Lower leg skin (tissue), 4 donors: ENCODE measurements at regions not wholly inside any gene's neighbourhood (a gene's known extent, or its start where the extent isn't known, plus 50 kb on each side); places are given as distances from the start of the nearest gene placed in this dataset.

Source experiments
- DNase-seq, 2 donors: peaks; one replicate each; pipeline ENCODE4 v3.0.0-alpha.2; 2019; ENCODE audit warnings: low spot score in 2 of 2
- H3K4me3 ChIP-seq: fragments of 200-600 bp; sonication (generic); 2 replicates; pipeline ENCODE4 v1.5.1; 2017; ENCODE audit warnings: mild to moderate bottlenecking, low read depth; ENCODE audit not compliant: poor library complexity, severe bottlenecking
- POLR2A ChIP-seq, 2 donors: fragments of 450-650 bp; IDR thresholded peaks; one replicate each; pipeline ENCODE4 v1.6.1; 2016 to 2017; ENCODE audit warnings: antibody characterized with exemption in 2 of 2, mild to moderate bottlenecking in 1 of 2, moderate library complexity in 1 of 2
- WGBS, 2 donors: methylation state at CpG; one replicate each; pipeline ENCODE4 v1.1.5; 2018; 5-methylcytosine and 5-hydroxymethylcytosine counted together
- intact Hi-C: fragments of 100-400 bp; cut with DNase I; formaldehyde crosslinking; loops from one replicate; pipeline ENCODE4 v1.15.0; 2023; ENCODE audit warnings: low total_unique reads
- TF ChIP-seq, protein P1 (sequence below), 3 donors: fragments of 450-650 bp; IDR thresholded peaks; one replicate each; pipeline ENCODE4 v1.5.1; 2016; ENCODE audit warnings: antibody characterized with exemption in 3 of 3, mild to moderate bottlenecking in 3 of 3, moderate library complexity in 2 of 3

DNA sequence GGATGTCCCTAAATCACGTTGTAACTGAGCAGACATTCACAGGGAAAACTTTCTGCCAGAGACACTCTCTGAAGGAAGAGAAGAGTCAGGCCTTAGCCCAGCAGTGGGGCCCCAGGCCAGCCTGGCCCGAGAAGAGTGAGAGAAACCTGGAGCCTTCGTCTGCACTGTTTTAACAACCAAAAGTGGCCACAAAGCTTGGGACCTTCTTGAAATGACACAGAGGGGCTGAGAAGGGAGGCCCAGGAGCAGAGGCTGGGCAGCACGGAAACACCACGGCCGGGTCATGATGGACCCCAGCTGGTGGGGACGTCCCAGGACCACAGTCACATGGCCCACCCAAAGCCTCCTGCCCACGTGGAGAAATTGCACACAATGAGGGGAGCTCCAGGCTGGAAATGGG lies 126.8 kb upstream of the THBS2 start:
- intact Hi-C loops: no loop called here
- WGBS, 2 donors: 58 to 76% methylated on average over 8 of the region's 8 CpGs
- TF ChIP-seq, protein P1, sequence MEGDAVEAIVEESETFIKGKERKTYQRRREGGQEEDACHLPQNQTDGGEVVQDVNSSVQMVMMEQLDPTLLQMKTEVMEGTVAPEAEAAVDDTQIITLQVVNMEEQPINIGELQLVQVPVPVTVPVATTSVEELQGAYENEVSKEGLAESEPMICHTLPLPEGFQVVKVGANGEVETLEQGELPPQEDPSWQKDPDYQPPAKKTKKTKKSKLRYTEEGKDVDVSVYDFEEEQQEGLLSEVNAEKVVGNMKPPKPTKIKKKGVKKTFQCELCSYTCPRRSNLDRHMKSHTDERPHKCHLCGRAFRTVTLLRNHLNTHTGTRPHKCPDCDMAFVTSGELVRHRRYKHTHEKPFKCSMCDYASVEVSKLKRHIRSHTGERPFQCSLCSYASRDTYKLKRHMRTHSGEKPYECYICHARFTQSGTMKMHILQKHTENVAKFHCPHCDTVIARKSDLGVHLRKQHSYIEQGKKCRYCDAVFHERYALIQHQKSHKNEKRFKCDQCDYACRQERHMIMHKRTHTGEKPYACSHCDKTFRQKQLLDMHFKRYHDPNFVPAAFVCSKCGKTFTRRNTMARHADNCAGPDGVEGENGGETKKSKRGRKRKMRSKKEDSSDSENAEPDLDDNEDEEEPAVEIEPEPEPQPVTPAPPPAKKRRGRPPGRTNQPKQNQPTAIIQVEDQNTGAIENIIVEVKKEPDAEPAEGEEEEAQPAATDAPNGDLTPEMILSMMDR (IDR thresholded peaks at IDR 0.05): no peak
- no peak for TF ChIP-seq POLR2A (IDR thresholded peaks at IDR 0.05)
- no peak overlapping the region for H3K4me3 ChIP-seq
- DNase-seq: no peak

DNA sequence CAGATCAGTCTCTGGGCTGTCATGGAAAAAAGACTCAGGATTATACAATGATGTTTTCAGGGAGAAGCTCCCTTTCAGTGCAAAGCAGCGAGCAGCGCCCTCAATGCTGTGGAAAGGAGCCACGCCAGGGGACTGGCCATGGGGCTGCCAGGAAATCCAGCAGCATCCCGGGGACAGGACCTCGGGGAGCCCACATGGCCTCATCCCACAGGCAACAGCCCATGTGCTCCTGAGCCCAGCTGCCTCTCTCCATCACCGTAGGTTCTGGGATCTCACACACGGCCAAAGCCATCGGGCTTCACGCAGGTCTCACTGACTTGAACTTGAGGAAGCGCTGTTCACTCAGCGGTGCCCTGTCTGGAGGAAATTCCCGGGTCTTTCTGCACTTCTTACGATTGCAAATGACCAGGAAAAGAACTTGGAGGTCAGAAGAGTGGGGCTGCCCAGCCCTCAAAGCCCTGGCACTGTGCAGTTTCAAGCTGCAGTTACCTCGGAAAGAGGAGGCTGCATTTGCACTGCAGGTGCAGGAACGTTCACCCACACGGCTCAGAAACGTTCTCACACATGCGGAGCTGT lies 125.9 kb upstream of the THBS2 start:
- intact Hi-C loops: loop anchor here (5.0 kb wide), 1 partner anchor 1597 kb away; no protein-coding TSS in a partner anchor
- no peak for DNase-seq
- TF ChIP-seq, protein P1 (IDR thresholded peaks at IDR 0.05): no peak
- no peak for TF ChIP-seq POLR2A (IDR thresholded peaks at IDR 0.05)
- 86 to 92% methylated on average over 18 of the region's 18 CpGs for WGBS, 2 donors
- no peak overlapping the region for H3K4me3 ChIP-seq

DNA sequence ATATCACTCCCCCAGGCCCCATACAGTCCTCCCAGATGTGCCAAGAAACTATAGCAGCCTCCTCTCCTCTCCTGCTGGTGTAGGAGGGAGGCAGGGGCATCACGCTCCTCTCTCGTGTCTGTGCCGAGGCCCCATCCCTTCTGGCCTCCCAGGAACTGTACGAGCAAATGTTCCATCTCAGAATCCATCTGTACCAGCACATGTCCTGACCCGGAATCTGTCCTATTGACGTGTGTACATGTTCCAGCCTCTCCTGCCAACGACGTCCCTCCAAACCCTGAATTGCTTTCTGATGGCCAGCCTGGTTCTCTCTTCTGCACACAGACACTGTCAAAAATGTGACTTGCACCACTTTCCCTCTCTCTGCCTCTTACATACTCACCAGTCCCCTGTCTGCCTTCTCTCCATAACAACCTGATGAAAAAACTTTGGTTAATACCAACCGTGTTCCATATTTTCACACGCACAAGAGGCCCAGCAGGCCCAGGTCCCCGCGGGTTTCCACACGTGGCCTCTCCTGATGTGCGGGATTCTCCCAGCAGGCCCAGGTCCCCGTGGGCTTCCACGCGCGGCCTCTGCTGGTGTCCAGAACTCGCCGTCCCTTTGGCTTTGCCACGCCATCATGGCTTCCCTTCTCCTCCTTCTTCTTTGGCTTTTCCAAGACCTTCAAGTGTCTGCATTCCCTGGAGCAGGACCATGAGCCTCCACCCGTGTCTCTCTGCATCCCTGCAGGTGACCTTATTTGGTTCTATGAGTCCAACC lies 125.2 kb upstream of the THBS2 start:
- no peak for DNase-seq
- TF ChIP-seq POLR2A (IDR thresholded peaks at IDR 0.05): no peak
- TF ChIP-seq, protein P1 (IDR thresholded peaks at IDR 0.05): no peak
- no peak overlapping the region for H3K4me3 ChIP-seq
- intact Hi-C loops: loop anchor here (5.0 kb wide), 1 partner anchor 1596 kb away; no protein-coding TSS in a partner anchor
- 90% methylated on average over 22 of the region's 22 CpGs for WGBS, 2 donors

DNA sequence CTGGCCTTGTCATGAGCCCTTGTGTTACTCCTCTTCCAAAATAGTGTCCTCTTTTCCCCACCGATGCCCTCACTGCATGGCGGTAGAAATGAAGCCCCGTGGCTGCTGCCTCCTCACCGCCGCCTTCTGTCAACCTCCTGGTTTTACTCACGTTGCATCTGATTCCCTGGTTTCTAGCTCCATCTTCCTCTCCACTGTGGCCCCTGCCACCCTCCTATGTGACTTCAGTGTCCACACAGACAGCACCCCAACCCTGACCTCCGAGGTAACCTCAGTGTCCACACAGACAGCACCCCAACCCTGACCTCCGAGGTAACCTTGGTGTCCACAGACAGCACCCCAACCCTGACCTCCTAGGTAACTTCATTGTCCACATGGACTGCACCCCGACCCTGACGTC lies 122.8 kb upstream of the THBS2 start:
- 94 to 99% methylated on average over 8 to 10 of the region's 10 CpGs for WGBS, 2 donors
- TF ChIP-seq, protein P1 (IDR thresholded peaks at IDR 0.05): no peak
- TF ChIP-seq POLR2A (IDR thresholded peaks at IDR 0.05): no peak
- DNase-seq: no peak
- no peak overlapping the region for H3K4me3 ChIP-seq
- intact Hi-C loops: loop anchor here (5.0 kb wide), 1 partner anchor 1594 kb away; no protein-coding TSS in a partner anchor

DNA sequence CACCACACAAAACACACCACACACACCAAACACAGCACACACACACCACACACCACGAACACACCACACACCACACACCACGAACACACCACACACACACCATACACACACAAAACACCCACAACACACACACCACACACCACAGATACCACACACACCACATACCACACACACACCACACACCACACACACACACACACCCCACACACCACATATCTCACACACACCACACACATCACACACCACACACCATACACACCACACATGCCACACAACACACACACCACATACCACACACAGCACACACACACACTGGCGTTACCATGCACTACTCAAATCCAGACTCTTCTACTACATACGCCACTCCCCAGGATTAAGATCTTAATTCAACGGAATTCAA lies 118.9 kb upstream of the THBS2 start:
- TF ChIP-seq POLR2A (IDR thresholded peaks at IDR 0.05): no peak
- TF ChIP-seq, protein P1 (IDR thresholded peaks at IDR 0.05): no peak
- H3K4me3 ChIP-seq: no peak overlapping the region
- DNase-seq: no peak
- intact Hi-C loops: no loop called here
- WGBS, 2 donors: 71 to 95% methylated on average over 4 to 5 of the region's 5 CpGs
